Progenitor cell of endocrine pancreas (in vitro differentiated cells): ENCODE measurements at regions not wholly inside any gene's neighbourhood (a gene's known extent, or its start where the extent isn't known, plus 50 kb on each side); places are given as distances from the start of the nearest gene placed in this dataset.

Experiments
- DNase-seq: peaks from one replicate; pipeline ENCODE4 v3.0.0; 2021; ENCODE audit warnings: low spot score; ENCODE audit not compliant: unreplicated experiment
- H3K27ac Mint-ChIP-seq: 2 replicates; pipeline ENCODE4 v1.8.0; 2021; ENCODE audit warnings: mild to moderate bottlenecking, moderate library complexity, mixed read lengths
- H3K27me3 Mint-ChIP-seq: 2 replicates; pipeline ENCODE4 v1.8.0; 2021; ENCODE audit warnings: mixed read lengths
- H3K36me3 Mint-ChIP-seq: 2 replicates; pipeline ENCODE4 v1.8.0; 2022; ENCODE audit warnings: mixed read lengths; ENCODE audit not compliant: insufficient read depth
- H3K4me1 Mint-ChIP-seq: 2 replicates; pipeline ENCODE4 v1.8.0; 2021; ENCODE audit warnings: low read depth, mixed read lengths
- H3K4me3 Mint-ChIP-seq: 2 replicates; pipeline ENCODE4 v1.8.0; 2021; ENCODE audit warnings: low read depth, mild to moderate bottlenecking, moderate library complexity, mixed read lengths
- H3K9me3 Mint-ChIP-seq: 2 replicates; pipeline ENCODE4 v1.8.0; 2021; ENCODE audit warnings: low read depth, mixed read lengths
- TF ChIP-seq, protein P1 (sequence below): fragments of 200-600 bp; sonication (generic); IDR thresholded peaks from one replicate; pipeline ENCODE4 v1.5.0; 2021; ENCODE audit warnings: antibody characterized with exemption, mild to moderate bottlenecking; ENCODE audit not compliant: unreplicated experiment

DNA sequence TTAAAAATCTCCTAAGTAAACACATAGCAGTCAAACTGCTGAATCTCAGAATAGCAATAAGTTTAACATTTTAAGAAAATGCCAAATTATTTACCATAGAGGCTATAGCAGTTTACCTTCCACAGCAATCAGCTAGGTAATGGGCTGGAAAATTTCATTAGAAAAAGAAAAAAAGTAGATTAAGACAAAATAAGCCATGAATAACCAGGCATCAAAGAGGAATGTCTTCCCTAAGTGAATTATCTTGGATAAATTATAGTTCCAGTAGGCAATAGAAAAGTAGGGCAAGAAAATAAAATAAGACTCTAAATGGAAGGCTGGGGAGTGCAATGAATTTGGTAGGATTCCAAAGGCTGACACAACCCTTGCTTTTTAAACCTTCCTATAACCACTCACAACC, 722.8 kb downstream of the TRAM1L1 start:
- no peaks in the 10 kb centered on the region for H3K36me3 Mint-ChIP-seq
- H3K9me3 Mint-ChIP-seq: no peaks in the 10 kb centered on the region
- H3K27ac Mint-ChIP-seq: no peak overlapping the region
- no peak for DNase-seq
- no peak overlapping the region for H3K4me3 Mint-ChIP-seq
- H3K4me1 Mint-ChIP-seq: no peaks in the 10 kb centered on the region
- TF ChIP-seq, protein P1, sequence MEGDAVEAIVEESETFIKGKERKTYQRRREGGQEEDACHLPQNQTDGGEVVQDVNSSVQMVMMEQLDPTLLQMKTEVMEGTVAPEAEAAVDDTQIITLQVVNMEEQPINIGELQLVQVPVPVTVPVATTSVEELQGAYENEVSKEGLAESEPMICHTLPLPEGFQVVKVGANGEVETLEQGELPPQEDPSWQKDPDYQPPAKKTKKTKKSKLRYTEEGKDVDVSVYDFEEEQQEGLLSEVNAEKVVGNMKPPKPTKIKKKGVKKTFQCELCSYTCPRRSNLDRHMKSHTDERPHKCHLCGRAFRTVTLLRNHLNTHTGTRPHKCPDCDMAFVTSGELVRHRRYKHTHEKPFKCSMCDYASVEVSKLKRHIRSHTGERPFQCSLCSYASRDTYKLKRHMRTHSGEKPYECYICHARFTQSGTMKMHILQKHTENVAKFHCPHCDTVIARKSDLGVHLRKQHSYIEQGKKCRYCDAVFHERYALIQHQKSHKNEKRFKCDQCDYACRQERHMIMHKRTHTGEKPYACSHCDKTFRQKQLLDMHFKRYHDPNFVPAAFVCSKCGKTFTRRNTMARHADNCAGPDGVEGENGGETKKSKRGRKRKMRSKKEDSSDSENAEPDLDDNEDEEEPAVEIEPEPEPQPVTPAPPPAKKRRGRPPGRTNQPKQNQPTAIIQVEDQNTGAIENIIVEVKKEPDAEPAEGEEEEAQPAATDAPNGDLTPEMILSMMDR: no peak
- no peaks in the 10 kb centered on the region for H3K27me3 Mint-ChIP-seq

DNA sequence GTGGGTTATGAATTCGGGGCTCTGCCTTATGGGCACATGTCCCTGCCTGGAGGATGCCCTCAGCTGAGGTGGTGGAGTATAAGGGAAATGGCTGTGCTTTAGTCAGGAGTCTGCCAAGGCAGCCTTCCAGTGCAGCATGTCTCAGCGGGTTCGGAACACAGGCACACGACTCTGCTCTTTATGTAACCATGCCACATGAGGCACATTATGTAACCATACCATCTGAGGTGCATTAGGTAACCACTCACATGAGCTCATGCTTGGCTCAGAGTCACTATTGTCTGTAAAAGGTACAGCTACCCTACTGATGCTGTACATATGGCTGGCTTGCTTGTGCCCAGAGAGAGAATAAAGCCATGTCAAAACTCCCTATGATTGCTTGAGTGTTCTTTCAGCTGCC, 723.6 kb downstream of the TRAM1L1 start:
- Mint-ChIP-seq H3K4me1 (no peaks in the 10 kb centered on the region), H3K4me3 (no peak overlapping the region), H3K27me3 (no peaks in the 10 kb centered on the region), H3K36me3 (no peaks in the 10 kb centered on the region), H3K9me3 (no peaks in the 10 kb centered on the region), H3K27ac (no peak overlapping the region)
- no peak for DNase-seq
- TF ChIP-seq, protein P1: no peak

GRCh38 chr4:116358633-116359222, 726.6 kb downstream of the TRAM1L1 start:
- TF ChIP-seq, protein P1: peak; percentile 67
- Mint-ChIP-seq H3K4me3 (no peak overlapping the region), H3K36me3 (no peaks in the 10 kb centered on the region), H3K9me3 (no peaks in the 10 kb centered on the region), H3K27ac (no peak overlapping the region), H3K4me1 (no peaks in the 10 kb centered on the region), H3K27me3 (no peaks in the 10 kb centered on the region)
- peak; percentile 59 for DNase-seq

- no peak overlapping the region for H3K4me3 Mint-ChIP-seq
- no peak for DNase-seq
- H3K4me1 Mint-ChIP-seq: no peaks in the 10 kb centered on the region
- no peaks in the 10 kb centered on the region for H3K36me3 Mint-ChIP-seq
- TF ChIP-seq, protein P1: no peak
- H3K27ac Mint-ChIP-seq: no peak overlapping the region
- no peaks in the 10 kb centered on the region for H3K27me3 Mint-ChIP-seq
- H3K9me3 Mint-ChIP-seq: no peaks in the 10 kb centered on the region
Measured at GRCh38 chr4:116357758-116358157, 727.6 kb downstream of the TRAM1L1 start.

DNA sequence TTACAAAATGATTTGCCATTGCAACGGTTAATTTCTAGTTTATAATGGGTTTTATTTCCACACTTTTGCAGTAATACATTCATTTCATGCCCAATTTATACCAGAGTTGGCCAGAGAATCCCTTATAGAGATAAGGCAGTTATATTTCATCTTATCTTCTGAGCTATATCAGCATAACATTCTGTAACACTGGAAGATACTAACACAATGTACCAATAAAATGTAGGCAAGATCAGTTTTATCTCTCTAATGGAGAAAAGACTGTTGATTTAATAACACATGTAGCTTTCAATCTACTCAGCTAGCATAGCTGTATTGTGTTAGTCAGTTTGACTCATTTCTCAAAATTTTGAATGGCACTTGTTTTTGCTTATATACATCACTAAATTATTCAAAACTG, 738.6 kb downstream of the TRAM1L1 start:
- Mint-ChIP-seq H3K4me3 (no peak overlapping the region), H3K36me3 (no peaks in the 10 kb centered on the region), H3K27me3 (peaks cover 23% of the 10 kb centered on the region), H3K4me1 (no peaks in the 10 kb centered on the region), H3K27ac (no peak overlapping the region), H3K9me3 (no peaks in the 10 kb centered on the region)
- DNase-seq: no peak
- TF ChIP-seq, protein P1: no peak
